NOMO-1 treated with DMSO at 0.1 percent for 48 hours (cell line): ENCODE measurements at regions not wholly inside any gene's neighbourhood (a gene's known extent, or its start where the extent isn't known, plus 50 kb on each side); places are given as distances from the start of the nearest gene placed in this dataset.

ENCODE experiments used
- DNase-seq: peaks from one replicate; lab custom pipeline; 2025; ENCODE audit not compliant: unreplicated experiment; lab: John Stamatoyannopoulos, UW

- DNase-seq: no peak
Measured at GRCh38 chr15:70180186-70180875, 82.6 kb upstream of the TLE3 start.

- no peak for DNase-seq
Measured at GRCh38 chr15:70179309-70179892, 81.7 kb upstream of the TLE3 start.

- DNase-seq: no peak
Measured at GRCh38 chr15:70178335-70179084, 80.8 kb upstream of the TLE3 start.

- no peak for DNase-seq
Measured at GRCh38 chr15:70172566-70173225, 75.0 kb upstream of the TLE3 start.

GRCh38 chr15:70172124-70172523 lies 74.4 kb upstream of the TLE3 start:
- DNase-seq: no peak

GRCh38 chr15:70171256-70171886 lies 73.7 kb upstream of the TLE3 start:
- no peak for DNase-seq

- no peak for DNase-seq
Measured at GRCh38 chr15:70170096-70170699, 72.5 kb upstream of the TLE3 start.

DNA sequence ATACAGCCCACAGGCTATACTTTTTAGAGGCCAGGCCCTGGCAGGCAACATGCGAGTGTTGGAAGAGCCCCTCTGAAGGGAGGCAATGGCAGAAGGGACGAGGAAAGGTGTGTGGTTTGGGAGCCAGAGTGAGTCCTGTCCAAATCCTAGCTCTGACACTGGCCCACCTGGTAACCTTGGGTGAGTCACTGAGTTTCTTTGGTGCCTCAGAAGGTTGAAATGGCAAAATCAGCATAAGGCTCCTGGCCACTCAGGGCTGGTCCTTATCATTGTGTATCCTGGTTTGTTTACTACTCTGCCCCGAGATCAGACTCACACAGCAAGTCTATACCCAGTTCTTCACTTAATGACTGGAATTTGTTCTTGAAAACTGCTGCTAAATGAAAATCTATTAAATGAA lies 71.4 kb upstream of the TLE3 start:
- no peak for DNase-seq

GRCh38 chr15:70167155-70167554 lies 69.4 kb upstream of the TLE3 start:
- DNase-seq: no peak

DNA sequence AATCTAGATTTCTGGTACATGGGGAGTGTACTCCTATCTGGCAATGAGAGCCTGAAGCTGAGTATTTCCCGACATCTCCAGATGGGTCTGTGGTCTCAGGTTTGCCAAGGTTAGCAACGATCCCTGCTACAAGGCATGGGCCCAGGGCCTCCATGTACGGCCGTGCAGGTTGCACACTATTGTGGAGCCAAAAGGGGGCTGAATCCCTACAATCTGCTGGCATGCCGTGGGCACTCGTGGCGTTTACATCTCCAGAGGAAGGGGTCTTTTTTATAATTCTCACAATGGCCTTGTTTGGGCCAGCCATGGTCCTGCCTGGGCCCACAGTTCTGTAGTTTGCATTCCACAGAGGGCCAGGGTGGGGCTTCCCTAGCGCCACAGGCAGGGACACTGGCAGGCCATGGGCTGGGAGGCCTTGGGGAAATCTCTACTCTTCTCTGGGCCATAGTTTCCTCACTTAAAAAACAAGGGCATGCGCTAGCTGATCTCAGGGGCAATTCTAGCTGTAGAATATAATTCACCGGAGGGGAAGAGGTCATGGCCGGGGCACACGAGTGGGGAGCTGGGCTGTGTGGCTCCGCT lies 68.9 kb upstream of the TLE3 start:
- no peak for DNase-seq

DNA sequence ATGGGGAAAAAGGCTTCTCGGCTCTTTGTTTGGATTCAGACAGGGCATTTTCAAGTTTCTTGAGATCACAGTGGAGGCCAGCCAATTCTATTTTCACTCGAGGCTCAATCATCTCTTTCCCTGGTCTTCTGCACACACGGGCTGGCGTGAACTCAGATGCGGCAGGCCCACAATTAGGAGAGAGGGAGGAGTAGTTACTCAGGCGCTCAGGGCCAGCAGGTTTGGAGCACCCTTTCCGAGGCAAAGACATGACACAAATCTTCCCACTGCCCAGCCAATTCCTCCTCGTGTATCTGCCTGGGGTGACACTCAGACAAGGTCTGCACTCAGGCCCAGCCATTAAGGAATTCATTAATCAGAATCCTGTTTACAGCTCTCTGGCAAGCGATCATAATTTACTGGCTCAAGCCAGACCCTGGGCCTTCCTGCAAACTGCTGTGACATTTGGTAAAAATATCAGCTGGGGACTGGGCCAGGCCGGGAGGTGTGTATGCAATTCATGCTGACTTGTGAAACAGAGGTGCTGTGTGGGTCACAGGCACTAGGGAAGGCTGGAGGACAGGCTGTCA lies 68.1 kb upstream of the TLE3 start:
- no peak for DNase-seq

GRCh38 chr15:70164910-70165715 lies 67.4 kb upstream of the TLE3 start:
- DNase-seq: no peak

- no peak for DNase-seq
Measured at GRCh38 chr15:70164156-70164900, 66.6 kb upstream of the TLE3 start.

DNA sequence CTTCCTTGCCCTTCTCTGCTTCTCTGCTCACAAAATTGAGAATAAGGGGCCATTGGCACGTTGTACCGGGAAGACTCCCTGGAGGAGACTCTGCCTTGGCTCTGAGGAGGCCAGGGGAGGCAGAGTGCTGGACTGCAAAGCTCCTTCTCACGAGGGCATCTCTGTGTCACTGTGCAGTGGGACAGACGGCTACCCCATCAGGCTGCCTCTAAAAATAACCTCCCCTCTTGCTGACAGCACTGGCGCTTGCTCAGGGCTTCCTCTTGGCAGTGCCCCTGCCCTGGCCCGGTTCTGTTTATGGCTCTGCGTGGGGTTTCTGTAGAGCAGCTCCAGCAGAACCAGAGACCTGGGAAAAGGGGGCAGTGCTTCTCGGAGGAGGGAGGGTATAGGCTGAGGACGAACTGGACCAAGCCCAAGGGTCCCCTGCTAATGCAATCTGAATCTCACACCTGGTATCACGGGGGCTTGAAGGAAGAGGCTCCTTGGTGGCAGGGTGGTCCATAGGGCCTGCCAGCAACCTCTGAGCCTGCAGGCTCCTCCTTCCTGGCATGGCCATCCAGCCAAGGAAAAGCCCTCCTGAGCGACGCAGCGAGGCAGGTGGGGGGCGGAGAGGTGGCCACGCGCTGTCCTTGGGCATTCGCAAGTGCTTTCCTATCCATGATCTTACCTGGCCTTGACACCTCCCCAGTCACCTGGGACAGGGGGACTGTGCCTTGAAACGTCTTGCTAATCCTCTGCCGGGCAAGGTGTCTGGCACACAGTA lies 63.3 kb upstream of the TLE3 start:
- no peak for DNase-seq

DNA sequence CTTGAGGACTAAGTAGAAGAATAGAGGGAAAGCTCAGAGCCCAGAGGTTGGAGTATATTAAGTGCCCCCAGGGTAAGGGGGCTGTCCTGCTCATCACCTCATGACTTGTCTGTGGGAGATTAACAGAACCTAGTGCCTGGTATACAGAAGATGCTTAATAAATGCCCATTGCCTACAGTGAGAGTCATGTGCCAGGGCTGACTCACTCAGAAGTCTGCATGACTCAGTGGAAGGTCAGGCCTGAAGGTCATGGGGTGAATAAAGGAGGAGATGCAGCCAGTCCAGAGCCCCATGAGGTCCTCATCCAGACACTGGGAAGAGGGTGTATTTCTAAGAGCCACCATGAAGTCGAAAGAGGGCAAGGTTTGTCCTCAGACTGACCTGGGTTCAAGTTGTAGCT lies 62.5 kb upstream of the TLE3 start:
- DNase-seq: no peak

DNA sequence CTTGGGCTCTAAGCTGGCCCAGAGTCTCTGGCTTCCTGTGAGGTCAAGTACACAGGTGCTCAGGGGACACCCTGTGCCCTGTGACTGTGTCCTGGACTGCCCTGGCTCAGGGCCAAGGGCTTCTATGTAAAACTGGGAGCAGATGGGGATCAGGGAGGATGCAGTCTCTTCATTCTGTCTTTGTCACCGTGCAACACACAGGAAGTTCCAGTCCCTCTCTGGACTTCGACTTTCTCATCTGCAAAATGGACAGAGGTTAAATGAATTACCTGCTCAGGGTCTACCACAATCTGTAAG lies 61.9 kb upstream of the TLE3 start:
- no peak for DNase-seq

DNA sequence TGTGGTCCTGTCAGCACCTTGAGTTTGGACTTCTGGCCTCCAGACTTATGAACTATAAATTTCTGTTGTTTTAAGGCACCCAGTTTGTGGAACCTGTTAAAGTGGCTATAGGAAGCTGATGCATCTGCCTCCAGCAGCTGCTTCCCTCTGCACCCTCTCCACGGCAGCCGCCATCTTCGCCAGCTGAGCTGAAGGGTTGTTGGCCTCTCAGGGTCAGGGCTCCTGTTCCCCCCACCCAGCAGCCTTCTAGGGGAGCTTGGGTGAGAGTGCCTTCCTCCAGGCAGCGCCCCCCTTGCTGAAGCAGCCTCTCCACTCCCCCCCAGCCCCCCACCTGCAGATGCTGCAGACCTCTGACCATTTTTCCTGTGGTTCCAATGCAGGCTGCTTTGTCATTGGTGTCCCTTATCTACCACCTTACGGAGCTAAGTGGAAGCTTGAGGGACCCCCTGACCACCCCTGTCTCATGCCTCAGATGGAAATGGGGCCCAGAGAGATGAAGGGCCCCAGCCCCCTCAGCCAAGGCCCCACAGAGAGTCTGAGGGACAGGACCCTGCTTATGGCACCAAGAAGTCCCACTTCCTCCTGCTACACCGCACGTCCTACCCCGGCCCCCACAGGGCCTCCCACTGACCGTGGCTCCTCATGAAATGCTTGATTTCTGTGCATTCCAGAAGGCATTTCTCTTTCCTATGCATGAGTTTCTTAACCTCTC lies 61.4 kb upstream of the TLE3 start:
- DNase-seq: no peak
